ENCODE measurements at regions not wholly inside any gene's neighbourhood (a gene's known extent, or its start where the extent isn't known, plus 50 kb on each side); places are given as distances from the start of the nearest gene placed in this dataset.
"Not testable (repeated sequence)": the region's sequence is repeated elsewhere in the genome, so short reads cannot be mapped to it uniquely, and the experiment has no call there.

DNA sequence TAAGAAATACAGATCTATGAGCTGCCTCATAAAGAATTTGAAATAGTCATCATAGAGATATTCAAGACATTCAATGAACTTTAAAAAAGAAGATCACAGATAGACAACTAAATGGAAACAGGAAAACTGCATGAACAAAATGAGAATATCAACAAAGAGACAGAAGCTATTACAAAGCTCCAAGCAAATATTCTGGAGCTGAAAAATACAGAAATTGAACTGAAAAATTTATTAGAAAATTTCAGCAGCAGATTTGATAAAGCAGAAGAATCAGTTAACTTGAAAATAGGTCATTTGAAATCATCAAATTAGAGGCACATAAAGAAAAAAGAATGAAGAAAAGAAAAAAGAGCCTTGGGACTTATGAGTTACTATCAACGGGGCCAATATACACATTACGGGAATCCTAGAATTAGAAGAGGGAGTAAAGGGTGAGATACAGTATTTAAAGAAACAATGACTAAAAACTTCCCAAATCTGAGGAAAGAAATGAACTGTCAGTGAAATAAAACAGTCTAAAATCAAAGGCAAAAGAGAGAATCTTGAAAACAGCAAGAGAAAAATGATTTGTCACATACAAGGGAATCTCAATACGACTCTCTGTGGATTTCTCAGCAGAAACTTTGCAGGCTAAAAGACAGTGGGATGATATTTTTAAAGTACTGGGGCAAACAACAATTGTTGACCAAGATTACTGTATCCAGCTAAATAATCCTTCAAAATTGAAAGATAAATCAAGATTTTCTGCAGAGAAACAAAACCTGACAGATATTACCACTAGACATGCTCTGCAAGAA, 641.6 kb downstream of the ANKRD50 start:
- TF ChIP-seq, protein P1, sequence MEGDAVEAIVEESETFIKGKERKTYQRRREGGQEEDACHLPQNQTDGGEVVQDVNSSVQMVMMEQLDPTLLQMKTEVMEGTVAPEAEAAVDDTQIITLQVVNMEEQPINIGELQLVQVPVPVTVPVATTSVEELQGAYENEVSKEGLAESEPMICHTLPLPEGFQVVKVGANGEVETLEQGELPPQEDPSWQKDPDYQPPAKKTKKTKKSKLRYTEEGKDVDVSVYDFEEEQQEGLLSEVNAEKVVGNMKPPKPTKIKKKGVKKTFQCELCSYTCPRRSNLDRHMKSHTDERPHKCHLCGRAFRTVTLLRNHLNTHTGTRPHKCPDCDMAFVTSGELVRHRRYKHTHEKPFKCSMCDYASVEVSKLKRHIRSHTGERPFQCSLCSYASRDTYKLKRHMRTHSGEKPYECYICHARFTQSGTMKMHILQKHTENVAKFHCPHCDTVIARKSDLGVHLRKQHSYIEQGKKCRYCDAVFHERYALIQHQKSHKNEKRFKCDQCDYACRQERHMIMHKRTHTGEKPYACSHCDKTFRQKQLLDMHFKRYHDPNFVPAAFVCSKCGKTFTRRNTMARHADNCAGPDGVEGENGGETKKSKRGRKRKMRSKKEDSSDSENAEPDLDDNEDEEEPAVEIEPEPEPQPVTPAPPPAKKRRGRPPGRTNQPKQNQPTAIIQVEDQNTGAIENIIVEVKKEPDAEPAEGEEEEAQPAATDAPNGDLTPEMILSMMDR (IDR thresholded peaks at IDR 0.05), result no peak
- ATAC-seq (no peak), DNase-seq (no peak)
- H3K36me3 ChIP-seq, result no peaks in the 10 kb centered on the region
- no peaks in the 10 kb centered on the region for H3K4me1 ChIP-seq
- H3K9me3 ChIP-seq, result peaks cover 0 to 67% (median 28%) of the 10 kb centered on the region in 11 donors
- H3K27ac ChIP-seq, result no peak overlapping the region
- WGBS, 2 donors, result 95 to 98% methylated on average over 3 of the region's 3 CpGs
- intact Hi-C loops (cut with DNase I), result loop anchor here in 1 of 10 donors (10.0 kb wide), 1 partner anchor 166 kb away; no protein-coding TSS in a partner anchor
- H3K4me3 ChIP-seq, result no peak overlapping the region
- H3K27me3 ChIP-seq, result no peaks in the 10 kb centered on the region

DNA sequence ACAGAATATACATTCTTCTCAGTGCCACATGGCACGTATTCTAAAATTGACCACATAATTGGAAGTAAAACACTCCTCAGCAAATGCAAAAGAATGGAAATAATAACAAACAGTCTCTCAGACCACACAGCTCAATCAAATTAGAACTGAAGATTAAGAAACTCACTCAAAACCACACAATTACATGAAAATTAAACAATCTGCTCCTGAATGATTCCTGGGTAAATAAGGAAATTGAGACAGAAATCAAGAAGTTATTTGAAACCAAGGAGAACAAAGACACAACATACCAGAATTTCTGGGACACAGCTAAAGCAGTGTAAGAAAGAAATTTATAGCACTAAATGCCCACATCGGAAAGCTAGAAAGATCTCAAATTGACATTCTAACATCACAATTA, 637.3 kb downstream of the ANKRD50 start:
- not testable (repeated sequence) for H3K27me3 ChIP-seq
- intact Hi-C loops (cut with DNase I), result loop anchor here in 1 of 10 donors (10.0 kb wide), 1 partner anchor 170 kb away; no protein-coding TSS in a partner anchor

DNA sequence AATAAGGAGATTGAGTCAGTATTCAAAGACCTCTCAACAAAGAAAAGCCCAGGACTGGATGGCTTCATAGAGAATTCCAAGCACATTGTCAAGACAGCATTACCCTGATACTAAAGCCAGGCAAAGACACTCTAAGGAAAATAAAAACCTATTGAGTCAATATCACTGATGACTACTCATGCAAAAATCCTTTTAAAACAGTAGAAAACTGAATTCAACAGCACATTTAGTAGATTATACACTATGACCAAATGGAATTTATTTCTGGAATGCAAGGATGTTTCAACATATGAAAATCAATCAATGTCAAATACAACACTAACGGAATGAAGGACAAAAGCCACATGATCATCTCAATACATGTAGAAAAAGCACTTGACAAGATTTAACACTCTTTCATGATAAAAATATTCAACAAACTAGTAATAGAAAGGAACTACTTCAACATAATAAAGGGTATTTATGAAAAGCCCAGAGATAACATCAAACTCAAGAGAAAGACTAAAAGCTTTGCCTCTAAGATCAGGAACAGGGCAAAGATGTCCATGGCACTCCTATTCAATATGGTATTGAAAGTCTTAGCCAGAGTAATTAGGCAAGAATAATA, 633.3 kb downstream of the ANKRD50 start:
- H3K27ac ChIP-seq, result no peak overlapping the region
- no peaks in the 10 kb centered on the region for H3K27me3 ChIP-seq
- ATAC-seq (no peak), DNase-seq (no peak)
- WGBS, 2 donors, result 87 to 97% methylated on average over 1 of the region's 1 CpG
- TF ChIP-seq, protein P1 (IDR thresholded peaks at IDR 0.05), result no peak
- no peaks in the 10 kb centered on the region for H3K4me1 ChIP-seq
- H3K4me3 ChIP-seq, result no peak overlapping the region
- no peaks in the 10 kb centered on the region for H3K36me3 ChIP-seq
- intact Hi-C loops (cut with DNase I), result loop anchor here in 1 of 10 donors (10.0 kb wide), 1 partner anchor 174 kb away; no protein-coding TSS in a partner anchor
- peaks cover 0 to 61% (median 20%) of the 10 kb centered on the region in 11 donors for H3K9me3 ChIP-seq

More for the DNA sequence above, 637.3 kb downstream of the ANKRD50 start:
- H3K27ac ChIP-seq, ATAC-seq, H3K4me1 ChIP-seq, H3K4me3 ChIP-seq, H3K36me3 ChIP-seq, DNase-seq: not testable (repeated sequence)
- H3K9me3 ChIP-seq, result peaks cover 0 to 85% (median 32%) of the 10 kb centered on the region in 11 donors
- 94 to 95% methylated on average over 2 of the region's 2 CpGs for WGBS, 2 donors

DNA sequence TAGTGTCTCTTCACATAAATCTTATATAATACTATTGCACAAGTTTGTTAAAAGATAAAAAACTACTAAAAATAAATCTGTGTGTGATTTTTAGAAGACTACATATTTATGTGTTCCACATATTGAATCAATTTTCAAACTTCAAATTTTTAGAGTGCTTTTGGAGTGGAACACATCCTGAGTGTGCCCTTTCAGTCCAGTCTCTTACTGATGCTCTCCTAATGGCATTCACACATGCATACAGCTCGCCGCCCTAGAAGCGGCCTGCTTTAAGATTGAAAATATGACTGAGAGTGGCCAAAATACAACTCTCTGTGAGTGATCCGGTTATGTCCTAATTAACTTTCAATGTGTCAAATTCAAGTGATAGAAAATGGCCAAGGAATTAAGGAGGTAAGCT, 628.8 kb downstream of the ANKRD50 start:
- intact Hi-C loops (cut with DNase I), result no loop called here
- ATAC-seq (no peak), DNase-seq (no peak)
- Histone ChIP-seq H3K9me3 (peaks cover 0 to 30% (median 20%) of the 10 kb centered on the region in 11 donors), H3K36me3 (no peaks in the 10 kb centered on the region), H3K27me3 (no peaks in the 10 kb centered on the region), H3K4me1 (peaks cover 0 to 6% (median 0%) of the 10 kb centered on the region in 9 donors), H3K27ac (no peak overlapping the region), H3K4me3 (no peak overlapping the region)
- 35 to 51% methylated on average over 4 of the region's 4 CpGs for WGBS, 2 donors
- TF ChIP-seq, protein P1 (IDR thresholded peaks at IDR 0.05), result no peak
